K562 (cell line): ENCODE measurements at regions not wholly inside any gene's neighbourhood (a gene's known extent, or its start where the extent isn't known, plus 50 kb on each side); places are given as distances from the start of the nearest gene placed in this dataset.

Source experiments
- ATAC-seq: fragments of 200-7000 bp; cut with Tn5 transposase; 3 replicates; pipeline ENCODE4 v1.9.1; 2020; ENCODE audit warnings: moderate library complexity
- BruUV-seq: library from RNA; stranded (reverse); fragments of 400-500 nt; replicated peaks from 2 replicates; lab custom pipeline; 2021; lab: Mats Ljungman, UMichigan
- CTCF ChIA-PET: fragments of 300-600 bp; formaldehyde crosslinking; extraction: SDS; loops from one replicate; lab custom pipeline; 2021; ENCODE audit warnings: low intra/inter-chr PET ratio; lab: Yijun Ruan, JAX
- POLR2A ChIA-PET: fragments of 300-600, 350-650 bp; sonication (Branson Sonifier 250); formaldehyde crosslinking; extraction: SDS; loops from one replicate; lab custom pipeline; 2021; ENCODE audit warnings: antibody characterized with exemption, inconsistent platforms; lab: Yijun Ruan, JAX
- DNase-seq, 4 experiments: peaks; one replicate each; pipeline versions ENCODE4 v3.0.0 to v3.0.0-alpha.2; 2011 to 2018; ENCODE audit warnings: low spot score in 3 of 4, mixed read lengths in 3 of 4; ENCODE audit errors: extremely low read depth in 1 of 4
- FAIRE-seq: peaks from 2 replicates; lab custom pipeline; 2011; peaks lifted over from hg19 to GRCh38; lab: Jason Lieb, UNC
- H2AFZ ChIP-seq: 2 replicates; pipeline ENCODE4 v1.6.0; 2011; ENCODE audit warnings: low read depth, low read length, control low read depth, inconsistent platforms
- H3K27ac ChIP-seq: fragments of 200-600 bp; 3 replicates; pipeline ENCODE4 v1.8.0; 2011; ENCODE audit warnings: low read depth, mild to moderate bottlenecking, control low read depth, inconsistent platforms, low read length, moderate library complexity, mixed read lengths; ENCODE audit errors: extremely low read depth
- H3K27me3 ChIP-seq, 2 experiments: fragments of 300-600 bp in 1 of 2; 2 replicates in 1 of 2; 3 replicates in 1 of 2; pipeline versions ENCODE4 v1.6.0 to v1.8.0; 2011; ENCODE audit warnings: inconsistent platforms in 2 of 2, low read length in 2 of 2, mild to moderate bottlenecking in 1 of 2, mixed read lengths in 1 of 2, moderate library complexity in 1 of 2; ENCODE audit not compliant: control insufficient read depth in 2 of 2, insufficient read depth in 2 of 2
- H3K36me3 ChIP-seq: fragments of 300-600 bp; 3 replicates; pipeline ENCODE4 v1.8.0; 2011; ENCODE audit warnings: mild to moderate bottlenecking, low read length, inconsistent platforms; ENCODE audit not compliant: control insufficient read depth, insufficient read depth
- H3K4me1 ChIP-seq, 2 experiments: fragments of 200-600 bp in 1 of 2; replicated peaks in 1 of 2; 2 replicates in 1 of 2; 3 replicates in 1 of 2; pipeline versions ENCODE4 v1.5.1 to v1.8.0; 2011; ENCODE audit warnings: inconsistent platforms in 2 of 2, low read length in 2 of 2, mild to moderate bottlenecking in 1 of 2, mixed read lengths in 1 of 2, moderate library complexity in 1 of 2; ENCODE audit not compliant: control insufficient read depth in 2 of 2, insufficient read depth in 2 of 2
- H3K4me2 ChIP-seq: 2 replicates; pipeline ENCODE4 v1.6.1; 2011; ENCODE audit warnings: low read length, control low read depth, inconsistent platforms, mixed read lengths; ENCODE audit not compliant: insufficient read depth
- H3K4me3 ChIP-seq: fragments of 200-600 bp; sonication (generic), shearing (Covaris generic); 2 replicates; pipeline ENCODE4 v1.5.1; 2016; ENCODE audit warnings: control low read depth, inconsistent platforms
- H3K79me2 ChIP-seq: fragments of 200-600 bp; 3 replicates; pipeline ENCODE4 v1.8.0; 2011; ENCODE audit warnings: low read length, inconsistent platforms; ENCODE audit not compliant: control insufficient read depth, insufficient read depth
- H3K9ac ChIP-seq, 2 experiments: 2 replicates each; pipeline versions ENCODE4 v1.6.0 to v1.6.1; 2011; ENCODE audit warnings: low read depth in 2 of 2, low read length in 2 of 2, control low read depth in 1 of 2, inconsistent platforms in 1 of 2, mild to moderate bottlenecking in 1 of 2, mixed read lengths in 1 of 2; ENCODE audit not compliant: insufficient read depth in 1 of 2
- H3K9me1 ChIP-seq: one replicate; pipeline ENCODE4 v1.6.0; 2011; ENCODE audit warnings: inconsistent platforms, mild to moderate bottlenecking, low read length, moderate library complexity; ENCODE audit not compliant: control insufficient read depth, insufficient read depth
- H3K9me3 ChIP-seq: replicated peaks from 2 replicates; pipeline ENCODE4 v1.5.1; 2011; ENCODE audit warnings: low read depth, low read length, inconsistent platforms; ENCODE audit not compliant: control insufficient read depth, insufficient read depth
- H4K20me1 ChIP-seq: replicated peaks from 2 replicates; pipeline ENCODE4 v1.6.1; 2011; ENCODE audit warnings: low read length, inconsistent platforms, mixed read lengths; ENCODE audit not compliant: control insufficient read depth, insufficient read depth
- FOSL1 ChIP-seq: fragments of 200-800 bp; sonication (Bioruptor generic); conservative IDR thresholded peaks from 2 replicates; pipeline ENCODE4 v1.6.1; 2016; ENCODE audit warnings: missing genetic modification characterization, missing compliant biosample characterization
- JUND ChIP-seq, 2 experiments: IDR thresholded peaks; 2 replicates in 1 of 2; 3 replicates in 1 of 2; pipeline ENCODE4 v1.6.1; 2011; ENCODE audit warnings: borderline replicate concordance in 2 of 2, low read depth in 2 of 2, low read length in 2 of 2, improper control_type of control experiment in 1 of 2, missing biosample characterization in 1 of 2, missing genetic modification characterization in 1 of 2, missing genetic modification reagents in 1 of 2
- MTA3 ChIP-seq: fragments of 450-650 bp; formaldehyde crosslinking; IDR thresholded peaks from 2 replicates; pipeline ENCODE4 v1.6.1; 2017; ENCODE audit warnings: mild to moderate bottlenecking, borderline replicate concordance
- SMARCE1 ChIP-seq: fragments of 450-650 bp; IDR thresholded peaks from 2 replicates; pipeline ENCODE4 v1.7.1; 2016; ENCODE audit warnings: mild to moderate bottlenecking
- SP1 ChIP-seq: sonication (generic); formaldehyde crosslinking; IDR thresholded peaks from 2 replicates; pipeline ENCODE4 v1.8.1; 2022; ENCODE audit warnings: mild to moderate bottlenecking, missing genetic modification reagents
- SPI1 ChIP-seq: IDR thresholded peaks from 2 replicates; pipeline ENCODE4 v1.6.1; 2011; ENCODE audit warnings: low read depth, low read length, control low read depth, borderline replicate concordance
- ZKSCAN8 ChIP-seq: fragments of 200-800 bp; sonication (Bioruptor generic); IDR thresholded peaks from 2 replicates; pipeline ENCODE4 v1.6.1; 2016; ENCODE audit warnings: missing genetic modification characterization, missing compliant biosample characterization
- WGBS: fragments of 100-300 bp; shearing (Covaris generic); methylation state at CpG from one replicate; pipeline ENCODE4 v1.1.6; 2016; ENCODE audit warnings: low coverage, mixed read lengths; ENCODE audit not compliant: insufficient coverage; ENCODE audit errors: missing lambda C conversion rate; 5-methylcytosine and 5-hydroxymethylcytosine counted together
- in situ Hi-C: fragments of 300-500 bp; cut with MboI; formaldehyde crosslinking; loops from 4 replicates; pipeline ENCODE4 v1.15.0; 2018; ENCODE audit warnings: inconsistent platforms, mixed read lengths
- intact Hi-C: fragments of 100-400 bp; cut with micrococcal nuclease; formaldehyde crosslinking; loops from 2 replicates; pipeline ENCODE4 v1.14.2; 2022
- TF ChIP-seq, protein P1 (sequence below): sonication (generic); IDR thresholded peaks from 2 replicates; pipeline ENCODE4 v1.6.1; 2016

DNA sequence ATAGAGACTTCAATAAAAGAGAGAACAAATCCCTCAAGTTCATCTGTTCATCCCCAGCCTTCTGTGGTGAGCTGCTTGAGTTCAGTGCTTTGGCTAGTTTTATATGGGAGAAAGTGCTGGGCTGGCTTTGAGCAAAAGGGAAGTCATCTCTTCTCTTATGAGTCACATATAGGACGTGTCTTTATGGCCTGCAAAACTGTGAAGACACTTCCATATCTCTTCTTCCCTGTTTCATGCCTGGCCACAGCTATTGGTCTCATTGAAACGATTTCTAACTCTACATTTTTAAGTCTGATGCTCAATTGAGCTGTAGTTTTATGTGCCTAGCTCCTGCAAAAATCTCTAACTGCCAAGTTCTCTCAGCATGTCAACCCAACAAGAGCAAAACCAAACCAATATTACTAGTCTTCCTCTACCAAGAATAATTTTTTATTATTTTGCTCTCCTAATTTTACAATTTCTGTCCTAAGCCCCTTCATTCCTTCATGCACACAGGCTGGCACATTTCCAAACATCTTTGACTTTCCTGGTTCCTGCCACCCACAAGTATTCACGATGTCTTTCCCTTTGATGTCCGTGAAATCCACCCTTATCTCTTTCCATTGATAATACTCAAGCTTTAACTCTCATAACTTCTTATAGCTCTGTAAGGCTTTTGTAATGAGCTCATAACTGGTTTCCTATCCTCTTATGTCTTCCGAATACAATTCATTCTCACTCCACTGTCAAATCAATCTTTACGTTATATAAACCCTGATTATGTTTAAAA lies 165.3 kb downstream of the BTC start:
- peak overlapping the region; percentile 5 for H2AFZ ChIP-seq
- ChIA-PET CTCF (no interaction called here), POLR2A (interaction anchor here (1.3 kb wide), 1 partner anchor 295 kb away, joined by 3 read pairs; no protein-coding TSS in a partner anchor)
- H3K4me2 ChIP-seq = no peak overlapping the region
- H3K9ac ChIP-seq = no peak overlapping the region
- no peak overlapping the region for H3K27ac ChIP-seq
- BruUV-seq = no TSS peak
- no peaks in the 10 kb centered on the region for H3K36me3 ChIP-seq
- ATAC-seq (peak; percentile 58), FAIRE-seq (no peak), DNase-seq (peak in 1 of 4 experiments; percentile 27)
- H3K27me3 ChIP-seq = no peaks in the 10 kb centered on the region
- no peaks in the 10 kb centered on the region for H3K9me1 ChIP-seq
- H3K4me1 ChIP-seq = peaks cover 0 to 11% of the 10 kb centered on the region in 2 experiments; a peak in 3 of 5 replicates
- no peaks in the 10 kb centered on the region for H4K20me1 ChIP-seq
- TF ChIP-seq SP1 (CRISPR knock-in tag) (no peak), FOSL1 (tag) (peak; percentile 81), SPI1 (peak; percentile 62; the same call in 1 of the 2 replicates), JUND (IDR thresholded peaks at IDR 0.05; ENCODE audit: borderline replicate concordance, low read depth, low read length) (peak; percentile 59; the same call in 1 of the 2 replicates), JUND (tag; IDR thresholded peaks at IDR 0.05; ENCODE audit: borderline replicate concordance, low read depth, low read length) (no peak; the same call in 2 of the 3 replicates), ZKSCAN8 (CRISPR knock-in tag) (no peak), MTA3 (no peak), SMARCE1 (peak; percentile 36; the same call in 1 of the 2 replicates)
- TF ChIP-seq, protein P1, sequence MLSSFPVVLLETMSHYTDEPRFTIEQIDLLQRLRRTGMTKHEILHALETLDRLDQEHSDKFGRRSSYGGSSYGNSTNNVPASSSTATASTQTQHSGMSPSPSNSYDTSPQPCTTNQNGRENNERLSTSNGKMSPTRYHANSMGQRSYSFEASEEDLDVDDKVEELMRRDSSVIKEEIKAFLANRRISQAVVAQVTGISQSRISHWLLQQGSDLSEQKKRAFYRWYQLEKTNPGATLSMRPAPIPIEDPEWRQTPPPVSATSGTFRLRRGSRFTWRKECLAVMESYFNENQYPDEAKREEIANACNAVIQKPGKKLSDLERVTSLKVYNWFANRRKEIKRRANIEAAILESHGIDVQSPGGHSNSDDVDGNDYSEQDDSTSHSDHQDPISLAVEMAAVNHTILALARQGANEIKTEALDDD = peak; percentile 55; the same call in 1 of the 2 replicates
- no peaks in the 10 kb centered on the region for H3K79me2 ChIP-seq
- in situ Hi-C loops = no loop called here
- WGBS = 27% methylated on average over 6 of the region's 6 CpGs
- H3K4me3 ChIP-seq = no peak overlapping the region
- intact Hi-C loops = no loop called here
- H3K9me3 ChIP-seq = no peaks in the 10 kb centered on the region
